ENCODE measurements at regions not wholly inside any gene's neighbourhood (a gene's known extent, or its start where the extent isn't known, plus 50 kb on each side); places are given as distances from the start of the nearest gene placed in this dataset.

DNA sequence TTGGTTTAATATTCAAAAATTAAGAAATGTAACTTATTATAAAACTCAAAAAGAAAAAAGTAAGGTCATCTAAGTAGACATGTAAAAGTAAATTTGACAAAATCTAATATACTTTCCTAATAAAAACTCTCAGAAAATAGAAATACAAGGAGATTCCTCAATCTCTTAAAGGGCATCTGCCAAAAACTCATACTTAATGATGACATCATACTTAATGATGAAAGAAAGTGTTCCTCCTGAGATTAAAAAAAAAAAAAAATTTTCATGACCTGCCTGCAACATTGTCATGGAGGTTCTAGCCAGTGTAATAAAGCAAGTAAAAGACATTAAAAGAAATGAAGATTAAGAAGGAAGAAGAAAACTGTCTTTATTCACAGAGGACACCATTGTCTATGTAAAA is 325.7 kb upstream of the BTBD3 start:
- TF ChIP-seq, protein P1, sequence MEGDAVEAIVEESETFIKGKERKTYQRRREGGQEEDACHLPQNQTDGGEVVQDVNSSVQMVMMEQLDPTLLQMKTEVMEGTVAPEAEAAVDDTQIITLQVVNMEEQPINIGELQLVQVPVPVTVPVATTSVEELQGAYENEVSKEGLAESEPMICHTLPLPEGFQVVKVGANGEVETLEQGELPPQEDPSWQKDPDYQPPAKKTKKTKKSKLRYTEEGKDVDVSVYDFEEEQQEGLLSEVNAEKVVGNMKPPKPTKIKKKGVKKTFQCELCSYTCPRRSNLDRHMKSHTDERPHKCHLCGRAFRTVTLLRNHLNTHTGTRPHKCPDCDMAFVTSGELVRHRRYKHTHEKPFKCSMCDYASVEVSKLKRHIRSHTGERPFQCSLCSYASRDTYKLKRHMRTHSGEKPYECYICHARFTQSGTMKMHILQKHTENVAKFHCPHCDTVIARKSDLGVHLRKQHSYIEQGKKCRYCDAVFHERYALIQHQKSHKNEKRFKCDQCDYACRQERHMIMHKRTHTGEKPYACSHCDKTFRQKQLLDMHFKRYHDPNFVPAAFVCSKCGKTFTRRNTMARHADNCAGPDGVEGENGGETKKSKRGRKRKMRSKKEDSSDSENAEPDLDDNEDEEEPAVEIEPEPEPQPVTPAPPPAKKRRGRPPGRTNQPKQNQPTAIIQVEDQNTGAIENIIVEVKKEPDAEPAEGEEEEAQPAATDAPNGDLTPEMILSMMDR (conservative IDR thresholded peaks at IDR 0.05; ENCODE audit: low read length), result no peak
- TF ChIP-seq EZH2phosphoT487 (IDR thresholded peaks at IDR 0.05; ENCODE audit: borderline replicate concordance), result no peak
